ENCODE measurements at regions not wholly inside any gene's neighbourhood (a gene's known extent, or its start where the extent isn't known, plus 50 kb on each side); places are given as distances from the start of the nearest gene placed in this dataset.
"Not testable (repeated sequence)": the region's sequence is repeated elsewhere in the genome, so short reads cannot be mapped to it uniquely, and the experiment has no call there.

- Histone ChIP-seq H2AFZ (ENCODE audit: control insufficient read depth, low read depth, low read length) (no peak overlapping the region), H3K27me3 (replicated peaks in 1 of 2; ENCODE audit: control insufficient read depth in 2 of 2, insufficient read depth in 2 of 2, low read length in 1 of 2) (no peaks in the 10 kb centered on the region), H3K36me3 (ENCODE audit: control insufficient read depth in 2 of 2, insufficient read depth in 2 of 2, low read length in 1 of 2) (no peaks in the 10 kb centered on the region), H4K20me1 (ENCODE audit: control insufficient read depth, insufficient read depth) (no peaks in the 10 kb centered on the region), H3K9me3 (replicated peaks; ENCODE audit: control insufficient read depth, insufficient read depth, low read length) (no peaks in the 10 kb centered on the region), H3K4me1 (ENCODE audit: control insufficient read depth, insufficient read depth, low read length) (no peaks in the 10 kb centered on the region), H3K79me2 (ENCODE audit: control insufficient read depth, insufficient read depth, low read length) (no peaks in the 10 kb centered on the region), H3K4me2 (ENCODE audit: control insufficient read depth, insufficient read depth) (no peak overlapping the region), H3K4me3 (no peak overlapping the region), H3K9ac (ENCODE audit: control insufficient read depth, insufficient read depth, low read length) (no peak overlapping the region), H3K27ac (ENCODE audit: control insufficient read depth, insufficient read depth) (no peak overlapping the region)
- ChIA-PET POLR2A (no interaction called here), CTCF (no interaction called here), SMC1A (ENCODE audit: uncharacterized antibody, unreplicated experiment) (interaction anchor here (1.5 kb wide), 1 partner anchor 17 kb away, joined by 3 read pairs; no protein-coding TSS in a partner anchor), RAD21 (ENCODE audit: unreplicated experiment) (no interaction called here)
- TF ChIP-seq CREM (IDR thresholded peaks at IDR 0.05; ENCODE audit: low read depth) (no peak), SMAD1 (IDR thresholded peaks at IDR 0.05; ENCODE audit: low read depth, partially characterized antibody) (no peak), STAT1 (conservative IDR thresholded peaks at IDR 0.05) (no peak), IKZF1 (conservative IDR thresholded peaks at IDR 0.05) (no peak), SMC3 (IDR thresholded peaks at IDR 0.05; ENCODE audit: borderline replicate concordance, low read length) (no peak), NR2C1 (IDR thresholded peaks at IDR 0.05) (no peak), REST (IDR thresholded peaks at IDR 0.05; ENCODE audit: low read depth, low read length) (no peak), TARDBP (IDR thresholded peaks at IDR 0.05; ENCODE audit: borderline replicate concordance) (no peak), PKNOX1 (IDR thresholded peaks at IDR 0.05) (no peak), SIX5 (IDR thresholded peaks at IDR 0.05; ENCODE audit: low read depth, low read length, severe bottlenecking) (no peak)
- DNase-seq (ENCODE audit: low read depth, low spot score): no peak
- no TSS peak for BruUV-seq (replicated peaks)
- intact Hi-C loops (cut with micrococcal nuclease; ENCODE audit: unreplicated experiment) (no loop called here), in situ Hi-C loops (cut with MboI) (no loop called here)
- 20% methylated on average over 2 of the region's 2 CpGs for WGBS (ENCODE audit: insufficient coverage, insufficient replicate concordance, low lambda C conversion rate, missing lambda C conversion rate)
- FAIRE-seq: no peak
- no peak for ATAC-seq
Measured at GRCh38 chr5:82982846-82983245, 94.3 kb downstream of the TMEM167A start.

GRCh38 chr5:82976887-82977286 lies 100.3 kb downstream of the TMEM167A start:
- H3K27ac ChIP-seq (ENCODE audit: control insufficient read depth, insufficient read depth); H3K27me3 ChIP-seq (replicated peaks in 1 of 2; ENCODE audit: control insufficient read depth in 2 of 2, insufficient read depth in 2 of 2, low read length in 1 of 2); intact Hi-C loops (cut with micrococcal nuclease; ENCODE audit: unreplicated experiment); POLR2A ChIA-PET; H4K20me1 ChIP-seq (ENCODE audit: control insufficient read depth, insufficient read depth); RAD21 ChIA-PET (ENCODE audit: unreplicated experiment); CTCF ChIA-PET; H3K79me2 ChIP-seq (ENCODE audit: control insufficient read depth, insufficient read depth, low read length); H3K4me3 ChIP-seq; H3K36me3 ChIP-seq (ENCODE audit: control insufficient read depth in 2 of 2, insufficient read depth in 2 of 2, low read length in 1 of 2); H2AFZ ChIP-seq (ENCODE audit: control insufficient read depth, low read depth, low read length); H3K4me1 ChIP-seq (ENCODE audit: control insufficient read depth, insufficient read depth, low read length); ATAC-seq; H3K9ac ChIP-seq (ENCODE audit: control insufficient read depth, insufficient read depth, low read length); DNase-seq (ENCODE audit: low read depth, low spot score); in situ Hi-C loops (cut with MboI); H3K4me2 ChIP-seq (ENCODE audit: control insufficient read depth, insufficient read depth); FAIRE-seq; BruUV-seq (replicated peaks); H3K9me3 ChIP-seq (replicated peaks; ENCODE audit: control insufficient read depth, insufficient read depth, low read length): not testable (repeated sequence)
- SMC1A ChIA-PET (ENCODE audit: uncharacterized antibody, unreplicated experiment): interaction anchor here (0.6 kb wide), 1 partner anchor 49 kb away, joined by 3 read pairs; no protein-coding TSS in a partner anchor

Measured in GM12878 (cell line).